ENCODE measurements at regions not wholly inside any gene's neighbourhood (a gene's known extent, or its start where the extent isn't known, plus 50 kb on each side); places are given as distances from the start of the nearest gene placed in this dataset.

- no peak for ATAC-seq
- Histone ChIP-seq H3K79me2 (ENCODE audit: control insufficient read depth, insufficient read depth, low read length) (no peaks in the 10 kb centered on the region), H3K9ac (ENCODE audit: control insufficient read depth, insufficient read depth, low read length) (no peak overlapping the region), H3K27me3 (replicated peaks in 1 of 2; ENCODE audit: control insufficient read depth in 2 of 2, insufficient read depth in 2 of 2, low read length in 1 of 2) (no peaks in the 10 kb centered on the region), H3K4me1 (ENCODE audit: control insufficient read depth, insufficient read depth, low read length) (no peaks in the 10 kb centered on the region), H2AFZ (ENCODE audit: control insufficient read depth, low read depth, low read length) (no peak overlapping the region), H3K36me3 (ENCODE audit: control insufficient read depth in 2 of 2, insufficient read depth in 2 of 2, low read length in 1 of 2) (no peaks in the 10 kb centered on the region), H3K9me3 (replicated peaks; ENCODE audit: control insufficient read depth, insufficient read depth, low read length) (no peaks in the 10 kb centered on the region), H3K4me2 (ENCODE audit: control insufficient read depth, insufficient read depth) (no peak overlapping the region), H4K20me1 (ENCODE audit: control insufficient read depth, insufficient read depth) (no peaks in the 10 kb centered on the region), H3K4me3 (no peak overlapping the region), H3K27ac (ENCODE audit: control insufficient read depth, insufficient read depth) (no peak overlapping the region)
- no peak for TF ChIP-seq TAF1 (IDR thresholded peaks at IDR 0.05; ENCODE audit: borderline replicate concordance, low read depth, low read length)
- TF ChIP-seq, protein P1, sequence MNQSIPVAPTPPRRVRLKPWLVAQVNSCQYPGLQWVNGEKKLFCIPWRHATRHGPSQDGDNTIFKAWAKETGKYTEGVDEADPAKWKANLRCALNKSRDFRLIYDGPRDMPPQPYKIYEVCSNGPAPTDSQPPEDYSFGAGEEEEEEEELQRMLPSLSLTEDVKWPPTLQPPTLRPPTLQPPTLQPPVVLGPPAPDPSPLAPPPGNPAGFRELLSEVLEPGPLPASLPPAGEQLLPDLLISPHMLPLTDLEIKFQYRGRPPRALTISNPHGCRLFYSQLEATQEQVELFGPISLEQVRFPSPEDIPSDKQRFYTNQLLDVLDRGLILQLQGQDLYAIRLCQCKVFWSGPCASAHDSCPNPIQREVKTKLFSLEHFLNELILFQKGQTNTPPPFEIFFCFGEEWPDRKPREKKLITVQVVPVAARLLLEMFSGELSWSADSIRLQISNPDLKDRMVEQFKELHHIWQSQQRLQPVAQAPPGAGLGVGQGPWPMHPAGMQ (IDR thresholded peaks at IDR 0.05; ENCODE audit: borderline replicate concordance): no peak
- TF ChIP-seq NR2C2 (IDR thresholded peaks at IDR 0.05; ENCODE audit: borderline replicate concordance, control insufficient read depth, insufficient read length, low read depth): no peak
- no peak for TF ChIP-seq STAT3 (IDR thresholded peaks at IDR 0.05; ENCODE audit: low read depth, low read length)
- no peak for TF ChIP-seq SREBF1 (IDR thresholded peaks at IDR 0.05; ENCODE audit: low read length)
- TF ChIP-seq RELB (IDR thresholded peaks at IDR 0.05; ENCODE audit: low read depth): no peak
- no peak for TF ChIP-seq PML (IDR thresholded peaks at IDR 0.05; ENCODE audit: low read length)
- no peak for TF ChIP-seq TCF12 (IDR thresholded peaks at IDR 0.05; ENCODE audit: low read depth, low read length)
- TF ChIP-seq RCOR1 (conservative IDR thresholded peaks at IDR 0.05; ENCODE audit: low read depth, low read length): no peak
- TF ChIP-seq YY1 (IDR thresholded peaks at IDR 0.05; ENCODE audit: low read depth, low read length): no peak
- no peak for TF ChIP-seq EED (IDR thresholded peaks at IDR 0.05; ENCODE audit: low read depth)
- no peak for TF ChIP-seq SMAD1 (IDR thresholded peaks at IDR 0.05; ENCODE audit: low read depth, partially characterized antibody)
- TF ChIP-seq SMC3 (IDR thresholded peaks at IDR 0.05; ENCODE audit: borderline replicate concordance, low read length): no peak
- TF ChIP-seq, protein P2, sequence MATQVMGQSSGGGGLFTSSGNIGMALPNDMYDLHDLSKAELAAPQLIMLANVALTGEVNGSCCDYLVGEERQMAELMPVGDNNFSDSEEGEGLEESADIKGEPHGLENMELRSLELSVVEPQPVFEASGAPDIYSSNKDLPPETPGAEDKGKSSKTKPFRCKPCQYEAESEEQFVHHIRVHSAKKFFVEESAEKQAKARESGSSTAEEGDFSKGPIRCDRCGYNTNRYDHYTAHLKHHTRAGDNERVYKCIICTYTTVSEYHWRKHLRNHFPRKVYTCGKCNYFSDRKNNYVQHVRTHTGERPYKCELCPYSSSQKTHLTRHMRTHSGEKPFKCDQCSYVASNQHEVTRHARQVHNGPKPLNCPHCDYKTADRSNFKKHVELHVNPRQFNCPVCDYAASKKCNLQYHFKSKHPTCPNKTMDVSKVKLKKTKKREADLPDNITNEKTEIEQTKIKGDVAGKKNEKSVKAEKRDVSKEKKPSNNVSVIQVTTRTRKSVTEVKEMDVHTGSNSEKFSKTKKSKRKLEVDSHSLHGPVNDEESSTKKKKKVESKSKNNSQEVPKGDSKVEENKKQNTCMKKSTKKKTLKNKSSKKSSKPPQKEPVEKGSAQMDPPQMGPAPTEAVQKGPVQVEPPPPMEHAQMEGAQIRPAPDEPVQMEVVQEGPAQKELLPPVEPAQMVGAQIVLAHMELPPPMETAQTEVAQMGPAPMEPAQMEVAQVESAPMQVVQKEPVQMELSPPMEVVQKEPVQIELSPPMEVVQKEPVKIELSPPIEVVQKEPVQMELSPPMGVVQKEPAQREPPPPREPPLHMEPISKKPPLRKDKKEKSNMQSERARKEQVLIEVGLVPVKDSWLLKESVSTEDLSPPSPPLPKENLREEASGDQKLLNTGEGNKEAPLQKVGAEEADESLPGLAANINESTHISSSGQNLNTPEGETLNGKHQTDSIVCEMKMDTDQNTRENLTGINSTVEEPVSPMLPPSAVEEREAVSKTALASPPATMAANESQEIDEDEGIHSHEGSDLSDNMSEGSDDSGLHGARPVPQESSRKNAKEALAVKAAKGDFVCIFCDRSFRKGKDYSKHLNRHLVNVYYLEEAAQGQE (IDR thresholded peaks at IDR 0.05; ENCODE audit: low read depth, low read length): no peak
- no peak for TF ChIP-seq JUNB (IDR thresholded peaks at IDR 0.05)
- no peak for TF ChIP-seq DPF2 (IDR thresholded peaks at IDR 0.05)
- no peak for TF ChIP-seq BACH1 (IDR thresholded peaks at IDR 0.05; ENCODE audit: borderline replicate concordance)
- TF ChIP-seq, protein P3, sequence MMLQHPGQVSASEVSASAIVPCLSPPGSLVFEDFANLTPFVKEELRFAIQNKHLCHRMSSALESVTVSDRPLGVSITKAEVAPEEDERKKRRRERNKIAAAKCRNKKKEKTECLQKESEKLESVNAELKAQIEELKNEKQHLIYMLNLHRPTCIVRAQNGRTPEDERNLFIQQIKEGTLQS (IDR thresholded peaks at IDR 0.05; ENCODE audit: borderline replicate concordance, extremely low read depth, low read depth, low read length): no peak
- ChIA-PET POLR2A (no interaction called here), CTCF (no interaction called here), SMC1A (ENCODE audit: uncharacterized antibody, unreplicated experiment) (no interaction called here), RAD21 (ENCODE audit: unreplicated experiment) (no interaction called here)
- no peak for FAIRE-seq
- DNase-seq (ENCODE audit: low read depth, low spot score): no peak
- BruUV-seq (replicated peaks): no TSS peak
- WGBS (ENCODE audit: insufficient coverage, insufficient replicate concordance, low lambda C conversion rate, missing lambda C conversion rate): 0% methylated on average over 2 of the region's 2 CpGs
- in situ Hi-C loops (cut with MboI) (no loop called here), intact Hi-C loops (cut with micrococcal nuclease; ENCODE audit: unreplicated experiment) (no loop called here)
Measured at GRCh38 chr3:84100861-84101260, 857.9 kb upstream of the CADM2 start.

All from GM12878 (cell line).